ENCODE measurements at regions not wholly inside any gene's neighbourhood (a gene's known extent, or its start where the extent isn't known, plus 50 kb on each side); places are given as distances from the start of the nearest gene placed in this dataset.

- H2AFZ ChIP-seq (ENCODE audit: low read depth, low read length, poor library complexity, severe bottlenecking), result no peak overlapping the region
- no peaks in the 10 kb centered on the region for H3K79me2 ChIP-seq (ENCODE audit: insufficient read depth, low read length)
- H3K9ac ChIP-seq (ENCODE audit: low read length), result no peak overlapping the region
- RAD21 ChIA-PET (ENCODE audit: low non-redundant PET in 1 of 2, low total read pairs in 2 of 2, uncharacterized antibody in 2 of 2, unreplicated experiment in 2 of 2), result no interaction called here
- H4K20me1 ChIP-seq (ENCODE audit: insufficient read depth), result no peaks in the 10 kb centered on the region
- DNase-seq (ENCODE audit: low read depth, low spot score) (no peak), ATAC-seq (no peak)
- POLR2A ChIA-PET, result no interaction called here
- TF ChIP-seq CTCF (IDR thresholded peaks at IDR 0.05 in 2 of 3, conservative IDR thresholded peaks at IDR 0.05 in 1 of 3; ENCODE audit: borderline replicate concordance in 1 of 3, insufficient read depth in 1 of 3, low read depth in 2 of 3, low read length in 2 of 3) (no peak), POLR2AphosphoS5 (IDR thresholded peaks at IDR 0.05; ENCODE audit: low read depth, low read length) (no peak), EZH2phosphoT487 (IDR thresholded peaks at IDR 0.05; ENCODE audit: borderline replicate concordance) (no peak), EZH2 (IDR thresholded peaks at IDR 0.05) (no peak), POLR2A (IDR thresholded peaks at IDR 0.05; ENCODE audit: borderline replicate concordance, extremely low read depth, insufficient read depth, insufficient read length) (no peak), SP1 (IDR thresholded peaks at IDR 0.05; ENCODE audit: low read depth) (no peak), SRF (IDR thresholded peaks at IDR 0.05; ENCODE audit: low read depth) (no peak), ATF3 (IDR thresholded peaks at IDR 0.05) (no peak), CBX3 (IDR thresholded peaks at IDR 0.05; ENCODE audit: low read depth) (no peak), ZNF274 (IDR thresholded peaks at IDR 0.05; ENCODE audit: low read depth, low read length) (no peak), SIN3A (IDR thresholded peaks at IDR 0.05; ENCODE audit: low read depth) (no peak), ZBTB33 (IDR thresholded peaks at IDR 0.05; ENCODE audit: extremely low read depth, insufficient replicate concordance, low read length) (no peak), MAX (IDR thresholded peaks at IDR 0.05) (no peak), REST (IDR thresholded peaks at IDR 0.05; ENCODE audit: low read depth) (no peak), ELF1 (IDR thresholded peaks at IDR 0.05; ENCODE audit: borderline replicate concordance, low read depth) (no peak)
- H3K27me3 ChIP-seq (ENCODE audit: insufficient read depth, low read length), result no peaks in the 10 kb centered on the region
- intact Hi-C loops (cut with micrococcal nuclease), result no loop called here
- CTCF ChIA-PET, result no interaction called here
- no peak overlapping the region for H3K27ac ChIP-seq (ENCODE audit: low read depth, low read length)
- H3K36me3 ChIP-seq (ENCODE audit: control insufficient read depth in 1 of 2, insufficient read depth in 2 of 2, low read length in 2 of 2), result no peaks in the 10 kb centered on the region
- no peak overlapping the region for H3K4me3 ChIP-seq (replicated peaks in 1 of 2; ENCODE audit: low read depth in 1 of 2, low read length in 2 of 2)
- no TSS peak for BruUV-seq (replicated peaks)
- H3K4me2 ChIP-seq (ENCODE audit: low read length), result no peak overlapping the region
- H3K9me2 ChIP-seq (ENCODE audit: insufficient read depth), result no peaks in the 10 kb centered on the region
- no peaks in the 10 kb centered on the region for H3K4me1 ChIP-seq (ENCODE audit: control insufficient read depth in 1 of 2, insufficient read depth in 2 of 2, low read length in 2 of 2)
- H3K9me3 ChIP-seq (ENCODE audit: control insufficient read depth in 1 of 2, insufficient read depth in 1 of 2, low read depth in 1 of 2, low read length in 2 of 2), result no peaks in the 10 kb centered on the region
Measured at GRCh38 chr16:19939553-19939952, 54.9 kb upstream of the GPRC5B start.

Measured in HCT116 (cell line).